ENCODE measurements at regions not wholly inside any gene's neighbourhood (a gene's known extent, or its start where the extent isn't known, plus 50 kb on each side); places are given as distances from the start of the nearest gene placed in this dataset.

DNA sequence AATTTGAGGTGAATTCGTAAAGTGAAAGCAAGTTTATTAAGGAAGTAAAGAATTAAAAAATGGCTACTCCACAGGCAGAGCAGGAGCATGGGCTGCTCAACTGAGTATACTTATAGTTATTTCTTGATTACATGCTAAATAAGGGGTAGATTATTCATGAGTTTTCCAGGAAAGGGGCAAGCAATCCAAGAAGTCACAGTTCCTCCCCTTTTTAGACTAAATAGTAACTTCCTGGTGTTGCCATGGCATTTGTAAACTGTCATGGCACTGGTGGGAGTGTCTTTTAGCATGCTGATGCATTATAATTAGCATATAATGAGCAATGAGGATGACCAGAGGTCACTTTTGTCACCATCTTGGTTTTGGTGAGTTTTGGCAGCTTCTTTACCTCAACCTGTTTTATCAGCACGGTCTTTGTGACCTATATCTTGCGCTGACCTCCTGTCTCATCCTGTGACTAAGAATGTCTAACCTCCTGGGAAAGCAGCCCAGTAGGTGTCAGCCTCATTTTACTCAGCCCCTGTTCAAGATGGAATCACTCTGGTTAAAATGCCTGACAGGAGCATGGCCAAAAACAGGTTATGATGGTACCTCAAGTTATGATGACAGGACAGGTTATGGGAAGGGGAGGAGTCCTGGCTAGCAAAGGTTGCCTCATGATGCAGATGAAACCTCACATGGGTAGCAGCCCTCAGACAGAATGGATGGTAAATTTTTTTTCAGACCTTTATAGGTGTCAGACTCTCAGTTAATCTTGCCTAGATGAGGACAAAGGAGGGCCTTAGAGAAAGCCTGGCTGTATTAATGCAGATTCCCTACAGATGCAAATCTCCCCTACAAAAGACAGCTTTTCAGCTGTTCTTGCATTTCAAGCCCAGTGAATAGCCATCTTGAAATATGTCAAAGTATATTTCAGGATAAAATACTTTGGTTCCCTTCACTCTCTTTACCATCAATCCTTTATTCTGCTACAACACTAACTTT is 49.7 kb downstream of the SIPA1L2 start:
- TF ChIP-seq, protein P1, sequence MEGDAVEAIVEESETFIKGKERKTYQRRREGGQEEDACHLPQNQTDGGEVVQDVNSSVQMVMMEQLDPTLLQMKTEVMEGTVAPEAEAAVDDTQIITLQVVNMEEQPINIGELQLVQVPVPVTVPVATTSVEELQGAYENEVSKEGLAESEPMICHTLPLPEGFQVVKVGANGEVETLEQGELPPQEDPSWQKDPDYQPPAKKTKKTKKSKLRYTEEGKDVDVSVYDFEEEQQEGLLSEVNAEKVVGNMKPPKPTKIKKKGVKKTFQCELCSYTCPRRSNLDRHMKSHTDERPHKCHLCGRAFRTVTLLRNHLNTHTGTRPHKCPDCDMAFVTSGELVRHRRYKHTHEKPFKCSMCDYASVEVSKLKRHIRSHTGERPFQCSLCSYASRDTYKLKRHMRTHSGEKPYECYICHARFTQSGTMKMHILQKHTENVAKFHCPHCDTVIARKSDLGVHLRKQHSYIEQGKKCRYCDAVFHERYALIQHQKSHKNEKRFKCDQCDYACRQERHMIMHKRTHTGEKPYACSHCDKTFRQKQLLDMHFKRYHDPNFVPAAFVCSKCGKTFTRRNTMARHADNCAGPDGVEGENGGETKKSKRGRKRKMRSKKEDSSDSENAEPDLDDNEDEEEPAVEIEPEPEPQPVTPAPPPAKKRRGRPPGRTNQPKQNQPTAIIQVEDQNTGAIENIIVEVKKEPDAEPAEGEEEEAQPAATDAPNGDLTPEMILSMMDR (conservative IDR thresholded peaks at IDR 0.05; ENCODE audit: low read depth, low read length): no peak
- TF ChIP-seq EZH2 (IDR thresholded peaks at IDR 0.05; ENCODE audit: borderline replicate concordance, low read depth, low read length, poor library complexity, severe bottlenecking): no peak
